DND-41 (cell line): ENCODE measurements at regions not wholly inside any gene's neighbourhood (a gene's known extent, or its start where the extent isn't known, plus 50 kb on each side); places are given as distances from the start of the nearest gene placed in this dataset.

Source experiments
- ATAC-seq: fragments of 200-7000 bp; cut with Tn5 transposase; 3 replicates; pipeline ENCODE4 v1.9.1; 2021; ENCODE audit warnings: low read depth; ENCODE audit not compliant: insufficient read depth
- DNase-seq: peaks from one replicate; pipeline ENCODE4 v3.0.0-alpha.2; 2020
- H2AFZ ChIP-seq: 2 replicates; pipeline ENCODE4 v1.6.0; 2012; ENCODE audit warnings: low read depth, low read length
- H3K27ac ChIP-seq: 2 replicates; pipeline ENCODE4 v1.5.1; 2012; ENCODE audit warnings: low read length, inconsistent platforms
- H3K27me3 ChIP-seq: fragments of 200-600 bp; sonication (generic); 2 replicates; pipeline ENCODE4 v1.6.0; 2012; ENCODE audit warnings: low read length, mild to moderate bottlenecking, inconsistent platforms; ENCODE audit not compliant: insufficient read depth, poor library complexity
- H3K36me3 ChIP-seq: 2 replicates; pipeline ENCODE4 v1.5.1; 2012; ENCODE audit warnings: low read length, inconsistent platforms; ENCODE audit not compliant: insufficient read depth
- H3K4me1 ChIP-seq: 2 replicates; pipeline ENCODE4 v1.5.1; 2012; ENCODE audit warnings: mild to moderate bottlenecking, low read length; ENCODE audit not compliant: insufficient read depth
- H3K4me2 ChIP-seq: 2 replicates; pipeline ENCODE4 v1.6.0; 2012; ENCODE audit warnings: mild to moderate bottlenecking, moderate library complexity, low read length, inconsistent platforms; ENCODE audit not compliant: insufficient read depth
- H3K4me3 ChIP-seq, 2 experiments: fragments of 200-600 bp in 1 of 2; shearing (Covaris generic) in 1 of 2; 2 replicates each; pipeline ENCODE4 v1.5.1; 2012 to 2016; ENCODE audit warnings: inconsistent platforms in 2 of 2, low read length in 2 of 2, mild to moderate bottlenecking in 2 of 2, low read depth in 1 of 2, moderate library complexity in 1 of 2
- H3K79me2 ChIP-seq: 2 replicates; pipeline ENCODE4 v1.6.0; 2012; ENCODE audit warnings: low read length, inconsistent platforms; ENCODE audit not compliant: insufficient read depth
- H3K9ac ChIP-seq: 2 replicates; pipeline ENCODE4 v1.6.0; 2012; ENCODE audit warnings: low read depth, mild to moderate bottlenecking, inconsistent platforms, low read length, moderate library complexity
- H3K9me3 ChIP-seq: 2 replicates; pipeline ENCODE4 v1.5.1; 2012; ENCODE audit warnings: low read length, moderate library complexity, mild to moderate bottlenecking, inconsistent platforms; ENCODE audit not compliant: insufficient read depth, severe bottlenecking
- H4K20me1 ChIP-seq: 2 replicates; pipeline ENCODE4 v1.6.0; 2012; ENCODE audit warnings: low read length; ENCODE audit not compliant: insufficient read depth
- CTCF ChIP-seq: IDR thresholded peaks from 2 replicates; pipeline ENCODE4 v1.5.1; 2012; ENCODE audit warnings: borderline replicate concordance, low read length, moderate library complexity, mild to moderate bottlenecking; ENCODE audit not compliant: poor library complexity, severe bottlenecking; ENCODE audit errors: extremely low read depth
- EZH2 ChIP-seq: IDR thresholded peaks from 3 replicates; pipeline ENCODE4 v1.6.1; 2012; ENCODE audit warnings: borderline replicate concordance, low read depth, mild to moderate bottlenecking, moderate library complexity, low read length, inconsistent platforms; ENCODE audit not compliant: severe bottlenecking

GRCh38 chr13:39942552-39943273 lies 287.3 kb downstream of the COG6 start:
- no peaks in the 10 kb centered on the region for H3K27me3 ChIP-seq
- H3K4me2 ChIP-seq: no peak overlapping the region
- H3K27ac ChIP-seq: no peak overlapping the region
- no peaks in the 10 kb centered on the region for H3K4me1 ChIP-seq
- H2AFZ ChIP-seq: no peak overlapping the region
- no peak overlapping the region for H3K4me3 ChIP-seq
- H3K36me3 ChIP-seq: no peaks in the 10 kb centered on the region
- H3K9me3 ChIP-seq: no peaks in the 10 kb centered on the region
- no peak for TF ChIP-seq EZH2
- TF ChIP-seq CTCF: peak; percentile 85
- no peak overlapping the region for H3K9ac ChIP-seq
- DNase-seq: peak; percentile 66
- no peaks in the 10 kb centered on the region for H4K20me1 ChIP-seq
- H3K79me2 ChIP-seq: no peaks in the 10 kb centered on the region
- ATAC-seq: peak; percentile 100

GRCh38 chr13:39943711-39944110 lies 288.2 kb downstream of the COG6 start:
- Histone ChIP-seq H3K36me3 (no peaks in the 10 kb centered on the region), H3K27ac (no peak overlapping the region), H3K27me3 (no peaks in the 10 kb centered on the region), H4K20me1 (no peaks in the 10 kb centered on the region), H3K4me3 (no peak overlapping the region), H3K4me1 (no peaks in the 10 kb centered on the region), H3K9me3 (no peaks in the 10 kb centered on the region), H3K4me2 (no peak overlapping the region), H3K9ac (no peak overlapping the region), H2AFZ (no peak overlapping the region), H3K79me2 (no peaks in the 10 kb centered on the region)
- no peak for TF ChIP-seq EZH2
- DNase-seq (no peak), ATAC-seq (no peak)

- H3K9ac ChIP-seq: no peak overlapping the region
- DNase-seq (no peak), ATAC-seq (no peak)
- no peak overlapping the region for H3K4me3 ChIP-seq
- no peaks in the 10 kb centered on the region for H4K20me1 ChIP-seq
- no peak overlapping the region for H3K27ac ChIP-seq
- no peaks in the 10 kb centered on the region for H3K27me3 ChIP-seq
- no peak overlapping the region for H2AFZ ChIP-seq
- no peaks in the 10 kb centered on the region for H3K9me3 ChIP-seq
- H3K4me2 ChIP-seq: no peak overlapping the region
- TF ChIP-seq EZH2: no peak
- TF ChIP-seq CTCF: no peak
- no peaks in the 10 kb centered on the region for H3K79me2 ChIP-seq
- H3K36me3 ChIP-seq: no peaks in the 10 kb centered on the region
- H3K4me1 ChIP-seq: no peaks in the 10 kb centered on the region
Measured at GRCh38 chr13:39945226-39945625, 289.8 kb downstream of the COG6 start.

- no peaks in the 10 kb centered on the region for H3K9me3 ChIP-seq
- H2AFZ ChIP-seq: no peak overlapping the region
- DNase-seq (no peak), ATAC-seq (no peak)
- H3K4me2 ChIP-seq: no peak overlapping the region
- H3K27me3 ChIP-seq: no peaks in the 10 kb centered on the region
- H3K4me1 ChIP-seq: no peaks in the 10 kb centered on the region
- H3K4me3 ChIP-seq: no peak overlapping the region
- no peaks in the 10 kb centered on the region for H3K36me3 ChIP-seq
- no peaks in the 10 kb centered on the region for H4K20me1 ChIP-seq
- H3K9ac ChIP-seq: no peak overlapping the region
- no peak overlapping the region for H3K27ac ChIP-seq
- no peaks in the 10 kb centered on the region for H3K79me2 ChIP-seq
- no peak for TF ChIP-seq CTCF
- TF ChIP-seq EZH2: no peak
Measured at GRCh38 chr13:39946769-39947168, 291.3 kb downstream of the COG6 start.
